Thyroid gland (tissue), 4 donors: ENCODE measurements at regions not wholly inside any gene's neighbourhood (a gene's known extent, or its start where the extent isn't known, plus 50 kb on each side); places are given as distances from the start of the nearest gene placed in this dataset.

Source experiments
- POLR2A ChIP-seq, 2 donors: fragments of 450-650 bp; IDR thresholded peaks; one replicate each; pipeline ENCODE4 v1.6.1; 2017; ENCODE audit warnings: antibody characterized with exemption in 2 of 2, mild to moderate bottlenecking in 2 of 2, moderate library complexity in 1 of 2
- TF ChIP-seq, protein P1 (sequence below), 6 experiments: fragments of 200-600 bp in 3 of 6; fragments of 450-650 bp in 3 of 6; sonication (generic) in 3 of 6; IDR thresholded peaks; one replicate each; pipeline ENCODE4 v1.5.1; 2016 to 2019; ENCODE audit warnings: antibody characterized with exemption in 6 of 6, mild to moderate bottlenecking in 2 of 6, inconsistent platforms in 1 of 6, moderate library complexity in 1 of 6

DNA sequence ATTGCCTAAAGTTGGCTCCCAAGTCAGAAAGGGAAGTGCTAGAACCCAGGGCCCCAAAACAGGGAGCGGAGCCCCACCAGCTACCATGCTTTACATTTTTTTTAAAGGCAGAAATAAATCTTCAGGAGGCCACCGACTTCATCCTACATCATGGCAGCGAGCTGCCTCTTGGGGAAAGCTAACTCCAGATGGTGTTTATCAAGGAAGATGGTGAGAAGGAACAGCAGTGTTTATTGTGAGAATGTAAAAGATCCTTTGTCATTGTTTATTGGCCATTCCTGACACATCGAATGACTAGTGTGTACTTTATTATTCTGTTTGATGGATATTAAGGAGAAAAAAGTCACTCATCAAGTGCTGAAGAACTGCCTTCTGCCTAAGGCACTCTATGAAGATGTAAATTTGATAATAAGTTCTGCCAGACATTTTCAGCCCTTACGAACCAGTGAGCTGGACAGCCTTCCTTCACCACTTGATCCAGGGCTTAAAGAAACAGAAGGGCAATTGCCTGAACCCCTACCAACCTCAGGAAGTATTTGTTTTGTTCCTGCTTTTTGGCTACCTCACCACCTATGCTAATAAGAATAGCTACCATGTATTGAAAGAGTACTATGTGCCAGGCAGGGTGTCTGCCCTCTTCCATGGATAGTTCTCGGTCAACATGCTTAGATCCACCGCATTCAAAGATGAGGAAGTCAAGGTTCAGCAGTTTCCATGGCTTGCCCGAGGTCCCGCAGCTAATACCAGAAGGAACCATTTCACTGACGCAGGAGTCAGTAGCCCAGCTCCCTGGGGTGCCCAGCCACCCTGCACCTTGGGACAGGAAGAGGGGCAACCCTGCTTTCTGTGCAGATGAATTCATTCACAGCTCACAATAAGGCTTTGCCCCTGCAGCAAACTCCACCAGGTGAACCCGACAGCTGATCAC lies 194.7 kb upstream of the RREB1 start:
- TF ChIP-seq, protein P1, sequence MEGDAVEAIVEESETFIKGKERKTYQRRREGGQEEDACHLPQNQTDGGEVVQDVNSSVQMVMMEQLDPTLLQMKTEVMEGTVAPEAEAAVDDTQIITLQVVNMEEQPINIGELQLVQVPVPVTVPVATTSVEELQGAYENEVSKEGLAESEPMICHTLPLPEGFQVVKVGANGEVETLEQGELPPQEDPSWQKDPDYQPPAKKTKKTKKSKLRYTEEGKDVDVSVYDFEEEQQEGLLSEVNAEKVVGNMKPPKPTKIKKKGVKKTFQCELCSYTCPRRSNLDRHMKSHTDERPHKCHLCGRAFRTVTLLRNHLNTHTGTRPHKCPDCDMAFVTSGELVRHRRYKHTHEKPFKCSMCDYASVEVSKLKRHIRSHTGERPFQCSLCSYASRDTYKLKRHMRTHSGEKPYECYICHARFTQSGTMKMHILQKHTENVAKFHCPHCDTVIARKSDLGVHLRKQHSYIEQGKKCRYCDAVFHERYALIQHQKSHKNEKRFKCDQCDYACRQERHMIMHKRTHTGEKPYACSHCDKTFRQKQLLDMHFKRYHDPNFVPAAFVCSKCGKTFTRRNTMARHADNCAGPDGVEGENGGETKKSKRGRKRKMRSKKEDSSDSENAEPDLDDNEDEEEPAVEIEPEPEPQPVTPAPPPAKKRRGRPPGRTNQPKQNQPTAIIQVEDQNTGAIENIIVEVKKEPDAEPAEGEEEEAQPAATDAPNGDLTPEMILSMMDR (IDR thresholded peaks at IDR 0.05): no peak
- TF ChIP-seq POLR2A (IDR thresholded peaks at IDR 0.05): no peak
